Neuronal stem cell (in vitro differentiated cells): ENCODE measurements at regions not wholly inside any gene's neighbourhood (a gene's known extent, or its start where the extent isn't known, plus 50 kb on each side); places are given as distances from the start of the nearest gene placed in this dataset.
A peak's percentile ranks its signal among the peaks of the same experiment; 100 is the strongest.
"Not testable (repeated sequence)": the region's sequence is repeated elsewhere in the genome, so short reads cannot be mapped to it uniquely, and the experiment has no call there.

Experiments used
- DNase-seq: peaks from one replicate; pipeline ENCODE4 v3.0.0-alpha.2; 2013; ENCODE audit warnings: low spot score
- H2AFZ ChIP-seq: one replicate; pipeline ENCODE4 v1.6.1; 2013; ENCODE audit warnings: mild to moderate bottlenecking, low read length, inconsistent platforms
- H2AK5ac ChIP-seq: 2 replicates; pipeline ENCODE4 v1.6.1; 2013; ENCODE audit warnings: low read depth, mild to moderate bottlenecking, inconsistent platforms, low read length, moderate library complexity, mixed read lengths
- H2BK120ac ChIP-seq: 2 replicates; pipeline ENCODE4 v1.6.1; 2013; ENCODE audit warnings: low read depth, mild to moderate bottlenecking, inconsistent platforms, low read length, moderate library complexity, mixed read lengths
- H2BK12ac ChIP-seq: one replicate; pipeline ENCODE4 v1.6.1; 2013; ENCODE audit warnings: low read length, inconsistent platforms
- H2BK15ac ChIP-seq: 2 replicates; pipeline ENCODE4 v1.6.1; 2013; ENCODE audit warnings: mild to moderate bottlenecking, low read length, inconsistent platforms, mixed read lengths
- H2BK5ac ChIP-seq: one replicate; pipeline ENCODE4 v1.6.1; 2013; ENCODE audit warnings: inconsistent platforms, mild to moderate bottlenecking, low read length, moderate library complexity
- H3K14ac ChIP-seq: one replicate; pipeline ENCODE4 v1.6.1; 2013; ENCODE audit warnings: low read length, inconsistent platforms
- H3K18ac ChIP-seq: 2 replicates; pipeline ENCODE4 v1.6.1; 2013; ENCODE audit warnings: low read length, inconsistent platforms
- H3K23ac ChIP-seq: 2 replicates; pipeline ENCODE4 v1.6.1; 2013; ENCODE audit warnings: low read depth, mild to moderate bottlenecking, mixed read lengths, low read length, inconsistent platforms; ENCODE audit not compliant: poor library complexity
- H3K27ac ChIP-seq: replicated peaks from 3 replicates; pipeline ENCODE4 v1.5.1; 2013; ENCODE audit warnings: low read length, inconsistent platforms
- H3K27me3 ChIP-seq, 3 experiments: 2 replicates each; pipeline ENCODE4 v1.6.1; 2013; ENCODE audit warnings: low read length in 3 of 3, mild to moderate bottlenecking in 2 of 3, inconsistent platforms in 1 of 3, low read depth in 1 of 3, mixed read lengths in 1 of 3, moderate library complexity in 1 of 3; ENCODE audit not compliant: control insufficient read depth in 3 of 3, insufficient read depth in 3 of 3
- H3K36me3 ChIP-seq, 2 donors: replicated peaks in 1 of 2; 2 replicates each; pipeline ENCODE4 v1.6.1; 2013; ENCODE audit warnings: low read length in 2 of 2; ENCODE audit not compliant: control insufficient read depth in 2 of 2, insufficient read depth in 2 of 2
- H3K4ac ChIP-seq: 2 replicates; pipeline ENCODE4 v1.6.1; 2013; ENCODE audit warnings: inconsistent platforms, mild to moderate bottlenecking, low read length, moderate library complexity
- H3K4me1 ChIP-seq, 2 donors: 1 replicate in 1 of 2; 2 replicates in 1 of 2; pipeline ENCODE4 v1.6.1; 2013; ENCODE audit warnings: low read length in 2 of 2, low read depth in 1 of 2; ENCODE audit not compliant: control insufficient read depth in 2 of 2, insufficient read depth in 1 of 2
- H3K4me2 ChIP-seq: one replicate; pipeline ENCODE4 v1.6.1; 2013; ENCODE audit warnings: mild to moderate bottlenecking, low read length, inconsistent platforms; ENCODE audit not compliant: insufficient read depth, poor library complexity, severe bottlenecking
- H3K4me3 ChIP-seq, 2 donors: 2 replicates each; pipeline ENCODE4 v1.5.1; 2013; ENCODE audit warnings: low read length in 2 of 2, mild to moderate bottlenecking in 2 of 2, inconsistent platforms in 1 of 2, moderate library complexity in 1 of 2
- H3K79me1 ChIP-seq: one replicate; pipeline ENCODE4 v1.6.1; 2013; ENCODE audit warnings: low read depth, mild to moderate bottlenecking, inconsistent platforms, low read length, moderate library complexity
- H3K9ac ChIP-seq: one replicate; pipeline ENCODE4 v1.6.1; 2013; ENCODE audit warnings: mild to moderate bottlenecking, low read depth, low read length, inconsistent platforms; ENCODE audit not compliant: poor library complexity
- H3K9me3 ChIP-seq, 2 donors: replicated peaks in 1 of 2; 2 replicates each; pipeline versions ENCODE3 to v1.6.1; 2013; ENCODE audit warnings: low read length in 2 of 2, mild to moderate bottlenecking in 2 of 2, inconsistent platforms in 1 of 2, low read depth in 1 of 2, mixed read lengths in 1 of 2, moderate library complexity in 1 of 2; ENCODE audit not compliant: control insufficient read depth in 2 of 2, insufficient read depth in 1 of 2
- H4K8ac ChIP-seq: one replicate; pipeline ENCODE4 v1.6.1; 2013; ENCODE audit warnings: low read depth, mild to moderate bottlenecking, inconsistent platforms, low read length, moderate library complexity
- H4K91ac ChIP-seq: one replicate; pipeline ENCODE4 v1.6.1; 2013; ENCODE audit warnings: low read length, low read depth, mild to moderate bottlenecking, inconsistent platforms; ENCODE audit not compliant: poor library complexity
- whole genome bisulfite sequencing, 2 donors: extraction: QIAGEN DNeasy Blood & Tissue Kit; methylation state at CpG; one replicate each; pipeline ENCODE4 v1.1.7; 2013; ENCODE audit warnings: missing lambda C conversion rate in 2 of 2, mixed read lengths in 1 of 2; ENCODE audit not compliant: insufficient read length in 2 of 2, insufficient replicate concordance in 1 of 2; ENCODE audit errors: extremely low coverage in 2 of 2; 5-methylcytosine and 5-hydroxymethylcytosine counted together

- H3K4me3 ChIP-seq, H2AK5ac ChIP-seq, H3K27me3 ChIP-seq, DNase-seq, H2BK120ac ChIP-seq, H3K27ac ChIP-seq, H3K4me1 ChIP-seq, H3K36me3 ChIP-seq, H2BK12ac ChIP-seq, H3K4me2 ChIP-seq, H3K4ac ChIP-seq, H2BK5ac ChIP-seq, H3K18ac ChIP-seq, H3K79me1 ChIP-seq, H4K8ac ChIP-seq, H3K23ac ChIP-seq, H3K9me3 ChIP-seq, H4K91ac ChIP-seq, H2AFZ ChIP-seq, H3K9ac ChIP-seq, H3K14ac ChIP-seq, H2BK15ac ChIP-seq: not testable (repeated sequence)
- no CpG with 5 or more reads among the region's 11 CpGs for WGBS, 2 donors
Observed at GRCh38 chr6:102808944-102809505, 1415.5 kb downstream of the GRIK2 start.

GRCh38 chr6:102799051-102799450 is 1405.5 kb downstream of the GRIK2 start:
- no peak overlapping the region for H2BK12ac ChIP-seq
- no CpG with 5 or more reads among the region's 13 CpGs for WGBS, 2 donors
- H3K9ac ChIP-seq, result no peak overlapping the region
- no peaks in the 10 kb centered on the region for H3K27me3 ChIP-seq
- H2AK5ac ChIP-seq, result no peak overlapping the region
- H3K23ac ChIP-seq, result no peak overlapping the region
- H2AFZ ChIP-seq, result peak overlapping the region; percentile 79
- no peak for DNase-seq
- no peak overlapping the region for H2BK120ac ChIP-seq
- no peak overlapping the region for H3K4me3 ChIP-seq
- no peak overlapping the region for H2BK5ac ChIP-seq
- H3K4me1 ChIP-seq, result peaks cover 0 to 2% of the 10 kb centered on the region in 2 donors
- H3K18ac ChIP-seq, result peak overlapping the region; percentile 60
- H2BK15ac ChIP-seq, result peak overlapping the region; percentile 79
- H3K79me1 ChIP-seq, result no peaks in the 10 kb centered on the region
- H3K9me3 ChIP-seq, result no peaks in the 10 kb centered on the region
- no peak overlapping the region for H4K8ac ChIP-seq
- no peak overlapping the region for H3K14ac ChIP-seq
- H4K91ac ChIP-seq, result no peak overlapping the region
- no peak overlapping the region for H3K4ac ChIP-seq
- no peaks in the 10 kb centered on the region for H3K36me3 ChIP-seq
- H3K4me2 ChIP-seq, result no peak overlapping the region
- H3K27ac ChIP-seq, result no peak overlapping the region

- no peak overlapping the region for H2BK120ac ChIP-seq
- peak overlapping the region; percentile 59 for H3K18ac ChIP-seq
- H2AK5ac ChIP-seq, result no peak overlapping the region
- no peak overlapping the region for H2BK15ac ChIP-seq
- no peak overlapping the region for H3K4ac ChIP-seq
- no CpG with 5 or more reads among the region's 13 CpGs for WGBS, 2 donors
- no peak overlapping the region for H2BK12ac ChIP-seq
- H3K14ac ChIP-seq, result no peak overlapping the region
- H3K23ac ChIP-seq, result no peak overlapping the region
- H3K9ac ChIP-seq, result no peak overlapping the region
- no peak overlapping the region for H3K27ac ChIP-seq
- H3K79me1 ChIP-seq, result no peaks in the 10 kb centered on the region
- no peak overlapping the region for H2BK5ac ChIP-seq
- peak; percentile 18 for DNase-seq
- no peaks in the 10 kb centered on the region for H3K36me3 ChIP-seq
- peak overlapping the region; percentile 18 to 64 for H3K4me3 ChIP-seq
- H4K91ac ChIP-seq, result no peak overlapping the region
- H4K8ac ChIP-seq, result no peak overlapping the region
- peak overlapping the region; percentile 79 for H2AFZ ChIP-seq
- H3K9me3 ChIP-seq, result no peaks in the 10 kb centered on the region
- H3K27me3 ChIP-seq, result no peaks in the 10 kb centered on the region
- H3K4me2 ChIP-seq, result no peak overlapping the region
- peaks cover 0 to 2% of the 10 kb centered on the region in 2 donors for H3K4me1 ChIP-seq
Observed at GRCh38 chr6:102798636-102799035, 1405.1 kb downstream of the GRIK2 start.

- Histone ChIP-seq H3K4me2 (no peak overlapping the region), H3K27ac (no peak overlapping the region), H3K9ac (no peak overlapping the region), H4K8ac (no peak overlapping the region), H3K27me3 (no peaks in the 10 kb centered on the region), H3K4me1 (no peaks in the 10 kb centered on the region), H2BK15ac (no peak overlapping the region), H4K91ac (no peak overlapping the region), H3K23ac (no peak overlapping the region), H3K18ac (no peak overlapping the region), H2AK5ac (no peak overlapping the region), H3K36me3 (no peaks in the 10 kb centered on the region), H3K4ac (no peak overlapping the region), H3K79me1 (no peaks in the 10 kb centered on the region), H2AFZ (no peak overlapping the region), H2BK120ac (no peak overlapping the region), H2BK12ac (no peak overlapping the region), H3K4me3 (no peak overlapping the region), H3K9me3 (no peaks in the 10 kb centered on the region), H3K14ac (no peak overlapping the region), H2BK5ac (no peak overlapping the region)
- DNase-seq, result no peak
- WGBS, 2 donors, result no CpG with 5 or more reads among the region's 1 CpG
Observed at GRCh38 chr6:102793752-102794151, 1400.2 kb downstream of the GRIK2 start.
